Islet of Langerhans (tissue), 1 donor: ENCODE measurements at regions not wholly inside any gene's neighbourhood (a gene's known extent, or its start where the extent isn't known, plus 50 kb on each side); places are given as distances from the start of the nearest gene placed in this dataset.

ENCODE experiments used
- FAIRE-seq: peaks from one replicate; lab custom pipeline; 2011; peaks lifted over from hg19 to GRCh38; lab: Jason Lieb, UNC

GRCh38 chr11:23680488-23681230 is 816.2 kb upstream of the LUZP2 start:
- FAIRE-seq, result no peak

DNA sequence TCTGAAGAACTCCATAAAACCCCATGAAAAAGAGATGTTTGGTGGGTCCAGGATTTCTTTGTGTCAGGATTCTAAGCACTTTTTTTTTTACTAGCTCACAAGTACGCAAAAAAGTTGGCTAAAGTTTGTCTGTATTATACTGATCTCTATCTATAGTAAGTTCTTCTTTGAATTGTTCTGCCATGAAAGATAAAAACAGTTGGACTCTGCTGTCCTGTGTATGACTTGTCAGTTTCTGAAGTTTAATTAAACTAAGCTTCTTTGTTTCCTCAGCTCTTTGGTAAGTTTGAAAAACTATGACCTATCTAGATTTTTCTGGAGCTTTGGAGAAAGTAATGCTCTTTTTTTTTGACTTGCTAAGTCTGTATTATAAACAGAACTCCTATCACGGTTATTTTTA is 812.2 kb upstream of the LUZP2 start:
- no peak for FAIRE-seq

DNA sequence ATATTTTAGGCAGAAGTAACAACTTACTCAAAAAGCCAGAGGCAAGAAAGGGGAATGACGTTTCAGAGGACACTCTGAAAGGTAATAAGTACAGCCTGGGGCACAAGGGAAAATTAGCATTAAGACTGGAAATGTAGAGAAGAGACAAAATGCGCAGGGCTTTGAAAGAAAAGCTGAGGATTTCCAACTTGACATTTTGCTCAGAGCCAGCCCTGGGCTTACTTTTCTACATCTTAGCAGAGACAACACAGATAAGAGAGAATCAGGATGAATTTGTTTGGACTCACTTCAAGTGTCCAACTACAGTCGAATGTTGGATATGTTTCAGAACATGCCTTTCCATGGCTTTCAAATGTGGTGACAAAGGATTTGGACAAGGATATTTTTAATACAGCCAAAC is 808.9 kb upstream of the LUZP2 start:
- no peak for FAIRE-seq

DNA sequence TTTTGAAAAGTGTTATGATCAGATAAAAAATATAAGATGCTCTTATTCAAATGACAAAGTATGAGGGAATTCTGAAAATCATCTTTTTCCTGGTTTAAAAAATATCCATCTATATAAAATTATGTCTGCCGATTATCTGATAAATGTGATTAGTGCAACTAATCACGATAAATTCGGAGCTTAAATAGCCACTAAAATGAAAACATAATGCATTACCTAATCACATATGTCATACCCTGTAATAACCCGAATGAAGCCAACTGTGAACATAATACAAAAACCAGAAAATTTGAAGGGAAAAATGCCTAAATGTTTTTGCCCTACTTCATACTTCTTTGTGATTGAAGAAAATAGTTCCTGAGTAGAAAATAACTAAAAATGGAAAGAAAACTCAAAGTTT is 808.4 kb upstream of the LUZP2 start:
- no peak for FAIRE-seq

- FAIRE-seq, result no peak
Measured at GRCh38 chr11:23688835-23689234, 808.0 kb upstream of the LUZP2 start.

DNA sequence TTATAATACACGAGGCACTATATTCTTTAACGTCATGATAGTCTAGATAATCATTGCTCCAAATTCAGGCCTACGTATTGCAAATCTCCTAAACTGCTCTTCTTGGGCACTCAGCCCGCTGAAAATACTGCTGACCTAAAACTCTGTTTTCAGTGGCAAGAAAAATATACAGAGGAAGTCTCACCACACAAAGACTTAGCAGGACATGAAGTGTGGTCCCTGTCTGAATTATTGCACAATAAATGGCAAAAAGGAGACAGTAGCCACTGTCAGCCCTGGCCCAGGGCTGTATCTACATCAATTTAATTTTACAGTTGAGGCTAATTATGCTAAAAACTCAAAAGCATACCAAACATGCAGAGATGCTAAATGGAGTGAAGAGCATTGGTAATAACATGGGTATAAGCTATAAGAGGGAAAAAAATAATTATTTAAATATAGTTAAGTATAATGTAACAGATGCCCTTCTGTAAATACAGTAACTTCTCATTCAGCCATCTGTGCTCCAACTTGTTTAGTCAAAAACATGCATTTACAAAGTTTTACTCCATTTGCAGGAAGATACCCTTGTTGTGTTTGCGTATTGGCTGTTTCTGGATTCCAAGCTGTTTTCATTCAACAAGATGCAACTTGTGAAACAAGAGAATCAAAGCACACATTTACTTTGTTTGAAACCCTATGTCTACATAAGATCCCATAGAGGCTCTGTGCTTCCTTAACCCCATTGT is 800.0 kb upstream of the LUZP2 start:
- no peak for FAIRE-seq

DNA sequence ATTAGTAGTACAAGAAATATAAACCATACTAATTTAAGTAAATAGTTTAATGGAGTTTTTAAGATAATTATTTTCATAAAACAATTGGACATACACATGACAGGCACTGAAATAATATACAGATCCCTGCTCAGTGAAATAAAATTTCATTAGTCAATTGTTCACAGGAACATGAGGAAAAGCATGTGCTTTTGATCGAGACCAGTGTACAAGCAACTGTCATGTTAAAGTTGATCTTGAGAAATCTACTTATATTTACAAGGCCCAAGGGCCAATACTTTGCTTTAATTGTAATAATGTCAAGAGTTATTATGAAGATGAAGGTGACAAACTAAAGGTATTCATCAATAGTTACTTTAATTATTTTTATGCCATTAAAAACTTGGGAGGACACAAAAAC is 792.7 kb upstream of the LUZP2 start:
- no peak for FAIRE-seq

- no peak for FAIRE-seq
Measured at GRCh38 chr11:23711981-23712380, 784.9 kb upstream of the LUZP2 start.

- no peak for FAIRE-seq
Measured at GRCh38 chr11:23719016-23719415, 777.8 kb upstream of the LUZP2 start.

- FAIRE-seq, result no peak
Measured at GRCh38 chr11:23723861-23724260, 773.0 kb upstream of the LUZP2 start.

GRCh38 chr11:23725752-23726151 is 771.1 kb upstream of the LUZP2 start:
- FAIRE-seq, result no peak

DNA sequence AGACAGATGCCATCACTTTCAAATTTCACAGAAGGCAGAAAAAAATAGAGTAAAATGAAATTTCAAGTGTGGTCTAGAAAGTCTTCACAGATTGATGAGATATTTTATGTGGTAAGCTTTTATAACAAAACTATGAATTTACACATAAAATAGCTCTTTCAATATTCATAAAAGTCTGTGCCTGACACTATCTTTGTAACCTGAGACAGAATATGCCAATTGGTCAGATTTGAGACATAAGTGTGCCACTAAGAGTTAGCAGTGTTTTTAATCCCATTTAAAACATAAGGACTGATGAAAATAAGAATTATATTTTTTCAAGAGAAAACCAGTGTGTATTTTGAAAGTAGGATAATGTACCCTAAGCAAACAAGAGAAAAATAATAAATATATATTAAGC is 769.5 kb upstream of the LUZP2 start:
- no peak for FAIRE-seq

GRCh38 chr11:23727794-23728193 is 769.1 kb upstream of the LUZP2 start:
- no peak for FAIRE-seq

DNA sequence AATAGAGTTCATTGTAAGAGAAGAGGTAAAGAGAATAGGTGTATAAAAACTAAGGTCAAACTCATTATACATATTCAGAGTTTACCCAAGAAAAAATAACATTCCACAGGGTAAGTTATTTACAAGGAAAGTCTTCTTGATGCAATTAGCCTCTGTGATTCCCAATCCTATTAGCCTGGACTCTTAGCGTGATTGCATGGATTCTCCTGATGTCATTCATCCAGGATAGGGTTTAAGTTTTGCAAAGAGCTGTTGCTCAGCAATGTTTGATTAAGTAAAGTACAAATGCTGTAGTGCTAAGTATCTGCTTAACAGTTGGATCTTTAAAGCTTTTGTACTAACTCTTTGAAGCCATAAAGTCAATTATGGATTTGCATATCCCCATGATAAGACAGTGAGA is 767.8 kb upstream of the LUZP2 start:
- FAIRE-seq, result no peak

DNA sequence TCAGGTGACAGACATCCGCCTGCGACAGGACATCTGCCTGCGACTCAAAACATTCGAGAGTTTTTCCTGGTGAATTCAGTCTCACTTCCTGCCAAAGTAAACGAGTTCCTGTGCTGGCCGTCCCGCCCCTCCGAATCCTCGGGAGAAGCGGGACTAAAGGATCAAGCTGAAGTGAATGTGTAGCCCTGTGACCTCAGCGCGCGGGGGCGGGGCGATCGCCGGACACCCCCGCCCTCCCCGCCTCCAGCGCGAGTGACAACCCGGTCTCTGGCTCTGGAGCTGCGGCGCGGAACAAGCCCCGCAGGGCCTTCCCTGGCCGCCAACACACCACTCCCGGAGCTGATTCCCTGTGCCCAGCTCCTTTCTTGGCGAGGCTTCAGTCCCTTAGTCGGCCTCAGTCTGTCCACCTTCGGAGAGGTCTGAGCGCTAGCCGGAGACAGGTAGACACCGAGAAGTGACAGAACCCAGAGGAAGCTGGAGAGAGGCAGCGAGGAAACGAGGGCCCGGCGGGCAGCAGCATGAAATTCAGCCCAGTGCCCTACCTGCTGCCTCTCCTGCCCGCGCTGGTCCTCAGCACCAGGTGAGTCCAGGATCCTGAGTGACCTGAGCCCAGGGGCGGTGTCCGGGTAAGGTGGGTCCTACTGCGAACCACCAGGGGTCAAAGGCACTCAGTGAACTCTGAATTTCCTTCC is 766.4 kb upstream of the LUZP2 start:
- no peak for FAIRE-seq

- no peak for FAIRE-seq
Measured at GRCh38 chr11:23732026-23732425, 764.8 kb upstream of the LUZP2 start.

DNA sequence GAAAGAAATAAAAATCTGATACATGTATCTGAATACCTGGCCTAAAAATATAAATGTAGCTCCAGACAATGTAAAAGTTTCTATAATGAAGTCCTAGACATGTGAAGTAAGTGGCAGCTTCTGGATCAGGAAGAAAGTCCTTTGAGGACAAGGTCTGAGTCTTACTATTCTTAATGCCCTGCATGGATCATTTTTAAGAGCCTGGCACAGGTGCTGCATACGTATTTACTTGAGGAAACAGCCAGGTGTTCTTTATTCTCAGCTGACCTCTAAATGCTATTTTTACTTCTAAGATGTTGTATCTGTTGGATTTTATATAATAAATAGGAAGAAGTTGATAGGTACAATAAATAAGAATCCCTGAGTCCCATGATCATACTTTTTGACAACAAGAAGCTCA is 750.0 kb upstream of the LUZP2 start:
- FAIRE-seq, result no peak

DNA sequence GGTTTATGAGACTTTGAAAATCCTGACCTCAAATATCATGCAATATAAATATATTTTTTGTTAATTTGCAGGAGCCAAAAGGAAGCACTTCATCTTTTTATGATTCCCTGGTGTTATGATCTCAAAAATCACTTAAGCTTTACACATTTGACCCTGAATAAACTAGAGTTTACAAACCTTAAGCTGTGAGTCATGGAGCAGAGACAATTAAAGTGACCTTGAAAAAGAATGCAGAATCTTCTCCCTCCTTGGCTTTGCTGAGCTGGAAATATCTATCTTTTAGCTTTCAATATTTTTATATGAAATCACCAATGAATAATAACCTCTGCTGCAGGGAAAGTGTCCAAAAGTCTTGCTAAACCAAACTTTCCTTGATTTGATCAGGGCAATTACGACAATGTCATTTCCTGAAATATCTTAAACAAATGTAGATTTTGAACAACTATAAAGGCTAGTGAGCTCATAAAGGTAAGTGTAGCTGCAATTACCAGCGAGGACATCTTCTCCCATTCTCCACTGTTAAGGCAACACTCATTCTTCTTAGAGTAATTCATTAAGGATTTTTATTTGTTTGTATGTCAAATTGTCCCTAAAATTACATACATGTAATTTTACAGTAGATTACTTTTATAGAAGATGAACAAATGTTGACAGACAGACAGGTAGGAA is 747.0 kb upstream of the LUZP2 start:
- no peak for FAIRE-seq

GRCh38 chr11:23751280-23751679 is 745.6 kb upstream of the LUZP2 start:
- no peak for FAIRE-seq

GRCh38 chr11:23755076-23755475 is 741.8 kb upstream of the LUZP2 start:
- FAIRE-seq, result no peak

GRCh38 chr11:23755769-23756168 is 741.1 kb upstream of the LUZP2 start:
- no peak for FAIRE-seq

DNA sequence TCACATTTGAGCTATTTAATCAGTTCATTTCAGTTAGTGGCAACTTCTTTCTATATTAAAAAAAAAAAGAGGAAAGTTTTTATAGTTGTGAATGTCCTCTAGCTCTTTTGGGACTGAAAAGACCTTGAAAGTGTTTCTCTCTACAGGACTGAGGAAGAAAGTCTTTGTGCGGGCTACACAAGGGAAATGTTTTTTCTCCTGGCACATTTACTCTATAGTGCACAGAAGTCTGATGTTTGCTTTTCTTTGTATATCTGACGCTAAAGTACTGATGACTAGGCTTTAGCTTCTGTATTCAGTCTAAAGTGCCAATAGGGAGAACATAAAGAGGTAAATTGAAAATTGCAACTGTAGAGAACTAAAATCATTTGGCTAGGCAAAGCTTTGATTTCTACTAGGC is 737.4 kb upstream of the LUZP2 start:
- FAIRE-seq, result no peak

DNA sequence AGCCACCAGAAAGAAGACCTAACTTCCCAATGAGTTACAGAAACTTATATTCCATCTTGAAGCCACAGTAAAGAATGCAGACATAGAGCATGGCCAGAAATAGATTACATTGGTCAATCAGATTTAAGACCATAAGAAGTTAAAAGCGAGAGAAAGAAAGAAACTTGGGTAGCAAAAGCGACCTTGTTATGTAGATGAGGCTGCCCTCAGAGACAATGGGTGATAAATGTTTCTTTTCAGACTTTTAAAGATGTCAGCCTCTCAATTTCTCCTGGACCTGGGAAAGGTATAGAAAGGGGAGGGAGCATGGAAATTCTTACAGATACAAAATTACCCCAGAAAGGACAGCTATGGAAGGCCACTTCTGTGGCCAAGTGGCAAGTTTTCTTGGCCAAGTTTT is 732.6 kb upstream of the LUZP2 start:
- FAIRE-seq, result no peak
